Kidney capillary endothelial cell (primary cell): ENCODE measurements at regions not wholly inside any gene's neighbourhood (a gene's known extent, or its start where the extent isn't known, plus 50 kb on each side); places are given as distances from the start of the nearest gene placed in this dataset.

ENCODE experiments used
- DNase-seq: peaks from one replicate; pipeline ENCODE4 v3.0.0-alpha.2; 2018; ENCODE audit warnings: low spot score

GRCh38 chr2:120658042-120658769, 77.5 kb upstream of the GLI2 start:
- DNase-seq: no peak

- DNase-seq: no peak
Observed at GRCh38 chr2:120658770-120659158, 76.9 kb upstream of the GLI2 start.

- DNase-seq: no peak
Observed at GRCh38 chr2:120659275-120659977, 76.2 kb upstream of the GLI2 start.

GRCh38 chr2:120660056-120660694, 75.5 kb upstream of the GLI2 start:
- DNase-seq: no peak

- no peak for DNase-seq
Observed at GRCh38 chr2:120660771-120661459, 74.8 kb upstream of the GLI2 start.

GRCh38 chr2:120661551-120661950, 74.1 kb upstream of the GLI2 start:
- DNase-seq: no peak

- DNase-seq: no peak
Observed at GRCh38 chr2:120662046-120662445, 73.6 kb upstream of the GLI2 start.

GRCh38 chr2:120662746-120663145, 72.9 kb upstream of the GLI2 start:
- DNase-seq: no peak

GRCh38 chr2:120666433-120666832, 69.2 kb upstream of the GLI2 start:
- no peak for DNase-seq

- no peak for DNase-seq
Observed at GRCh38 chr2:120667981-120668380, 67.7 kb upstream of the GLI2 start.

- peak; percentile 35 for DNase-seq
Observed at GRCh38 chr2:120669121-120669952, 66.3 kb upstream of the GLI2 start.

- no peak for DNase-seq
Observed at GRCh38 chr2:120669971-120670370, 65.7 kb upstream of the GLI2 start.

- DNase-seq: no peak
Observed at GRCh38 chr2:120670371-120670770, 65.3 kb upstream of the GLI2 start.

- no peak for DNase-seq
Observed at GRCh38 chr2:120670771-120671480, 64.7 kb upstream of the GLI2 start.

- DNase-seq: no peak
Observed at GRCh38 chr2:120672526-120673204, 63.0 kb upstream of the GLI2 start.

- DNase-seq: no peak
Observed at GRCh38 chr2:120673205-120673550, 62.5 kb upstream of the GLI2 start.

- DNase-seq: no peak
Observed at GRCh38 chr2:120673571-120674061, 62.1 kb upstream of the GLI2 start.

GRCh38 chr2:120674246-120675170, 61.2 kb upstream of the GLI2 start:
- no peak for DNase-seq

- DNase-seq: peak; percentile 60
Observed at GRCh38 chr2:120675460-120676130, 60.1 kb upstream of the GLI2 start.
